Neural cell (in vitro differentiated cells): ENCODE measurements at regions not wholly inside any gene's neighbourhood (a gene's known extent, or its start where the extent isn't known, plus 50 kb on each side); places are given as distances from the start of the nearest gene placed in this dataset.

ENCODE experiments used
- H2AFZ ChIP-seq: fragments of 200-600, 300-800 bp; sonication (generic), shearing (Covaris generic); 2 replicates; pipeline ENCODE4 v1.6.0; 2014; ENCODE audit warnings: low read depth, mild to moderate bottlenecking, antibody characterized with exemption, low read length, moderate library complexity
- H3F3A ChIP-seq: fragments of 200-600 bp; shearing (Covaris generic); 2 replicates; pipeline ENCODE4 v1.6.1; 2016; ENCODE audit warnings: mild to moderate bottlenecking, moderate library complexity, mixed read lengths, antibody characterized with exemption, low read length; ENCODE audit not compliant: insufficient read depth, poor library complexity, severe bottlenecking
- H3K27ac ChIP-seq: fragments of 200-600, 300-800 bp; sonication (generic), shearing (Covaris generic); 2 replicates; pipeline ENCODE4 v1.5.1; 2014; ENCODE audit warnings: mild to moderate bottlenecking, low read length, moderate library complexity
- H3K27me3 ChIP-seq: fragments of 300-800, 200-600 bp; sonication (generic), shearing (Covaris generic); 2 replicates; pipeline ENCODE4 v1.6.0; 2014; ENCODE audit warnings: mild to moderate bottlenecking, low read depth, low read length, moderate library complexity; ENCODE audit not compliant: insufficient read depth
- H3K36me3 ChIP-seq: fragments of 300-800, 200-600 bp; sonication (generic), shearing (Covaris generic); 2 replicates; pipeline ENCODE4 v1.5.1; 2014; ENCODE audit warnings: mild to moderate bottlenecking, antibody characterized with exemption, low read length, moderate library complexity; ENCODE audit not compliant: insufficient read depth
- H3K4me2 ChIP-seq: fragments of 300-800, 200-600 bp; sonication (generic), shearing (Covaris generic); 2 replicates; pipeline ENCODE4 v1.6.0; 2014; ENCODE audit warnings: mild to moderate bottlenecking, low read length
- H3K4me3 ChIP-seq: fragments of 300-800, 200-600 bp; sonication (generic), shearing (Covaris generic); 2 replicates; pipeline ENCODE4 v1.5.1; 2014; ENCODE audit warnings: mild to moderate bottlenecking, low read length, moderate library complexity
- H3K79me2 ChIP-seq: fragments of 200-600 bp; shearing (Covaris generic); replicated peaks from 2 replicates; pipeline ENCODE4 v1.6.0; 2014; ENCODE audit warnings: mild to moderate bottlenecking, low read length, moderate library complexity; ENCODE audit not compliant: insufficient read depth
- H3K9ac ChIP-seq: fragments of 300-800, 200-600 bp; sonication (generic), shearing (Covaris generic); 2 replicates; pipeline ENCODE4 v1.6.1; 2016; ENCODE audit warnings: mild to moderate bottlenecking, low read length, mixed read lengths
- H3K9me2 ChIP-seq: fragments of 200-600 bp; shearing (Covaris generic); 2 replicates; pipeline ENCODE4 v1.6.1; 2016; ENCODE audit warnings: mild to moderate bottlenecking, low read length, mixed read lengths; ENCODE audit not compliant: insufficient read depth
- H3K9me3 ChIP-seq: fragments of 200-600, 300-800 bp; sonication (generic), shearing (Covaris generic); 2 replicates; pipeline ENCODE4 v1.6.1; 2016; ENCODE audit warnings: mild to moderate bottlenecking, mixed run types, low read length, moderate library complexity, mixed read lengths
- H4K20me1 ChIP-seq: fragments of 200-600 bp; shearing (Covaris generic); 2 replicates; pipeline ENCODE4 v1.6.1; 2016; ENCODE audit warnings: mild to moderate bottlenecking, mixed run types; ENCODE audit not compliant: insufficient read depth
- CTCF ChIP-seq: fragments of 450-650 bp; IDR thresholded peaks from 2 replicates; pipeline ENCODE4 v1.5.1; 2014; ENCODE audit warnings: antibody characterized with exemption, mild to moderate bottlenecking, moderate library complexity; ENCODE audit not compliant: poor library complexity, severe bottlenecking
- EP300 ChIP-seq: fragments of 450-650 bp; conservative IDR thresholded peaks from 2 replicates; pipeline ENCODE4 v1.6.1; 2014; ENCODE audit warnings: antibody characterized with exemption, mild to moderate bottlenecking, moderate library complexity; ENCODE audit not compliant: poor library complexity, severe bottlenecking
- EZH2 ChIP-seq: fragments of 200-600, 300-800 bp; shearing (Covaris generic), sonication (generic); IDR thresholded peaks from 2 replicates; pipeline ENCODE4 v1.6.1; 2014; ENCODE audit warnings: antibody characterized with exemption, low read length, borderline replicate concordance, mild to moderate bottlenecking; ENCODE audit not compliant: insufficient read depth, poor library complexity, severe bottlenecking
- MXI1 ChIP-seq: fragments of 450-650 bp; conservative IDR thresholded peaks from 2 replicates; pipeline ENCODE4 v1.6.1; 2014; ENCODE audit warnings: antibody characterized with exemption, mild to moderate bottlenecking; ENCODE audit not compliant: poor library complexity, severe bottlenecking
- POLR2AphosphoS5 ChIP-seq: IDR thresholded peaks from 2 replicates; pipeline ENCODE4 v1.6.1; 2012
- RAD21 ChIP-seq: fragments of 450-650 bp; conservative IDR thresholded peaks from 2 replicates; pipeline ENCODE4 v1.6.1; 2014; ENCODE audit warnings: antibody characterized with exemption, mild to moderate bottlenecking, moderate library complexity
- REST ChIP-seq: IDR thresholded peaks from 2 replicates; pipeline ENCODE4 v1.6.1; 2012; ENCODE audit warnings: borderline replicate concordance
- TAF1 ChIP-seq: IDR thresholded peaks from 2 replicates; pipeline ENCODE4 v1.6.1; 2012; ENCODE audit warnings: low read depth

- Histone ChIP-seq H3K27ac (no peak overlapping the region), H2AFZ (no peak overlapping the region), H3K9me2 (no peaks in the 10 kb centered on the region), H3K79me2 (no peaks in the 10 kb centered on the region), H3K4me3 (no peak overlapping the region), H4K20me1 (no peaks in the 10 kb centered on the region), H3K9me3 (no peaks in the 10 kb centered on the region), H3K36me3 (no peaks in the 10 kb centered on the region), H3F3A (no peaks in the 10 kb centered on the region), H3K4me2 (no peak overlapping the region), H3K27me3 (no peaks in the 10 kb centered on the region), H3K9ac (no peak overlapping the region)
- TF ChIP-seq MXI1 (no peak), TAF1 (no peak), CTCF (no peak), POLR2AphosphoS5 (no peak)
Observed at GRCh38 chr9:16322849-16323248, 547.6 kb downstream of the BNC2 start.

GRCh38 chr9:16325966-16326365, 544.5 kb downstream of the BNC2 start:
- no peak for TF ChIP-seq MXI1
- Histone ChIP-seq H3K36me3 (no peaks in the 10 kb centered on the region), H3K9me3 (no peaks in the 10 kb centered on the region), H3K4me3 (no peak overlapping the region), H3K79me2 (no peaks in the 10 kb centered on the region), H3K27me3 (no peaks in the 10 kb centered on the region), H3K9ac (no peak overlapping the region), H4K20me1 (no peaks in the 10 kb centered on the region), H3K27ac (no peak overlapping the region), H3F3A (no peaks in the 10 kb centered on the region), H3K4me2 (no peak overlapping the region), H3K9me2 (no peaks in the 10 kb centered on the region), H2AFZ (no peak overlapping the region)

GRCh38 chr9:16328349-16328748, 542.1 kb downstream of the BNC2 start:
- H3K4me2 ChIP-seq, result no peak overlapping the region
- H3K9me3 ChIP-seq, result no peaks in the 10 kb centered on the region
- no peak overlapping the region for H3K9ac ChIP-seq
- no peak overlapping the region for H3K27ac ChIP-seq
- no peaks in the 10 kb centered on the region for H3K27me3 ChIP-seq
- no peak overlapping the region for H2AFZ ChIP-seq
- no peaks in the 10 kb centered on the region for H3F3A ChIP-seq
- no peaks in the 10 kb centered on the region for H4K20me1 ChIP-seq
- no peak overlapping the region for H3K4me3 ChIP-seq
- H3K9me2 ChIP-seq, result no peaks in the 10 kb centered on the region
- H3K36me3 ChIP-seq, result no peaks in the 10 kb centered on the region
- no peak for TF ChIP-seq EZH2
- TF ChIP-seq REST, result no peak
- no peak for TF ChIP-seq RAD21
- TF ChIP-seq MXI1, result no peak
- TF ChIP-seq EP300, result no peak
- no peaks in the 10 kb centered on the region for H3K79me2 ChIP-seq
